T-helper 17 cell (primary cell): ENCODE measurements at regions not wholly inside any gene's neighbourhood (a gene's known extent, or its start where the extent isn't known, plus 50 kb on each side); places are given as distances from the start of the nearest gene placed in this dataset.
A peak's percentile ranks its signal among the peaks of the same experiment; 100 is the strongest.

Experiments
- ATAC-seq: fragments of 150-1000 bp; cut with Tn5 transposase; 2 replicates; pipeline ENCODE4 v1.10.0; 2021; ENCODE audit warnings: mild to moderate bottlenecking, moderate library complexity
- DNase-seq, 3 donors: peaks; one replicate each; pipeline versions ENCODE4 v3.0.0 to v3.0.0-alpha.2; 2020 to 2021
- H3K9me3 ChIP-seq: one replicate; pipeline ENCODE4 v1.7.0; 2013; ENCODE audit warnings: low read length, mild to moderate bottlenecking; ENCODE audit not compliant: control insufficient read depth, poor library complexity, severe bottlenecking
- H3K27ac Mint-ChIP-seq: one replicate; pipeline ENCODE4 v1.8.0; 2022; ENCODE audit warnings: mild to moderate bottlenecking, moderate library complexity, mixed read lengths
- H3K27me3 Mint-ChIP-seq: one replicate; pipeline ENCODE4 v1.8.0; 2022; ENCODE audit warnings: mixed read lengths
- H3K36me3 Mint-ChIP-seq: one replicate; pipeline ENCODE4 v1.8.0; 2022; ENCODE audit warnings: low read depth, mixed read lengths
- H3K4me1 Mint-ChIP-seq: one replicate; pipeline ENCODE4 v1.8.0; 2022; ENCODE audit warnings: mild to moderate bottlenecking, mixed read lengths
- H3K4me3 Mint-ChIP-seq: one replicate; pipeline ENCODE4 v1.8.0; 2022; ENCODE audit warnings: mild to moderate bottlenecking, moderate library complexity, mixed read lengths

DNA sequence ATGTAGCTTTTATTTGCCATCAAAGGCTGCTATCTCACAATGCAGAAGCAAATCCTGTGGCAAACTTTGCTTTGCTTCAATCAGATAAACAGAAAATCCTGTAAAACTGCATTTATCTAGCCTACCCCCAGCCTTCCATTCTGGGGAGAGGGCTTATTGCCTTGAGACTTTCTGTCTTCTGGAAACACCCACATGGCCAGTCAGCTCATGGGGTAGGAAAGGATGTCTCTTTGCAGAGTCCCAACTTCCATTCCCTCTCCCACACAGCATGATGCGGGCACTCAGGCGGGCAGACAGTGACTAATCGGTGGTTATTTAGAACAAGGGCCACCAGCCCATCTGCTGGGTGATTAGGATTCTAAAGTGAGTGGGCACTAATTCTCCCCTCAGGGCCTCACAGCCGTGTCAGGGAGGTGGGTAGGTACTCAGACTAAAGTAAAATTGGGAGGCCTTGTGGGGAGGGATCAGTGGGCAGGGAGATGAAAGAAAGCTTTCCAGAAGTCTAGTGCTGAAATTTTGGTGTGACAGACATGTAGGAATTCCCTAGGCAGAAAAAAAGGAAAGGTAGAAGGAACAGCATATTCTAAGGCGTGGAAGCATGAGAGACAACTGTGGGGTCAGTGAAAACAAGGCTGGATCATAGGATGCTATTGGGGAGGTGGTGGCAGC is 720.5 kb downstream of the VRK1 start:
- H3K36me3 Mint-ChIP-seq, result no peaks in the 10 kb centered on the region
- no peak for DNase-seq
- no peaks in the 10 kb centered on the region for H3K4me1 Mint-ChIP-seq
- H3K27ac Mint-ChIP-seq, result no peak overlapping the region
- no peaks in the 10 kb centered on the region for H3K27me3 Mint-ChIP-seq
- H3K9me3 ChIP-seq, result no peaks in the 10 kb centered on the region
- no peak overlapping the region for H3K4me3 Mint-ChIP-seq
- ATAC-seq, result no peak

DNA sequence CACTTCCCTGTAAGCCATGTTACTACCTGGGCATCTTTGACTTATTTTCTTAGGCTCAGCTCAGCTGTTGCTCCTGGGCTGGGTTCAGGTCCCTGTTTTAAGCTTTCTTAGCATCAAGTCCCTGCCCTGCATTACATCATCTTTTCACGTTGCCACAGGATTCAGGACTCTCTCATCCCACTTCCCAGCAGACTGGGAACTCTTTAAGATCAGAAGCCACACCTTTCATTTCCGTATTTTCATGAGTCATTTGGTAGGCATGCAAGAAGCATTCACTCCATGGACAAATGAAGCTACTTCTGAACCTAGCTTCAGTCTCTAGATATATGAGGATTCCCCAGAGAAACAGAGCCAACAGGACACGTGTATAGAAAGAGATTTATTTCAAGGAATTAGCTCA is 726.8 kb downstream of the VRK1 start:
- H3K4me1 Mint-ChIP-seq, result peaks cover 7% of the 10 kb centered on the region
- no peak for DNase-seq
- H3K27me3 Mint-ChIP-seq, result no peaks in the 10 kb centered on the region
- no peak overlapping the region for H3K27ac Mint-ChIP-seq
- peaks cover 3% of the 10 kb centered on the region for H3K36me3 Mint-ChIP-seq
- no peak overlapping the region for H3K4me3 Mint-ChIP-seq
- ATAC-seq, result no peak
- H3K9me3 ChIP-seq, result no peaks in the 10 kb centered on the region

DNA sequence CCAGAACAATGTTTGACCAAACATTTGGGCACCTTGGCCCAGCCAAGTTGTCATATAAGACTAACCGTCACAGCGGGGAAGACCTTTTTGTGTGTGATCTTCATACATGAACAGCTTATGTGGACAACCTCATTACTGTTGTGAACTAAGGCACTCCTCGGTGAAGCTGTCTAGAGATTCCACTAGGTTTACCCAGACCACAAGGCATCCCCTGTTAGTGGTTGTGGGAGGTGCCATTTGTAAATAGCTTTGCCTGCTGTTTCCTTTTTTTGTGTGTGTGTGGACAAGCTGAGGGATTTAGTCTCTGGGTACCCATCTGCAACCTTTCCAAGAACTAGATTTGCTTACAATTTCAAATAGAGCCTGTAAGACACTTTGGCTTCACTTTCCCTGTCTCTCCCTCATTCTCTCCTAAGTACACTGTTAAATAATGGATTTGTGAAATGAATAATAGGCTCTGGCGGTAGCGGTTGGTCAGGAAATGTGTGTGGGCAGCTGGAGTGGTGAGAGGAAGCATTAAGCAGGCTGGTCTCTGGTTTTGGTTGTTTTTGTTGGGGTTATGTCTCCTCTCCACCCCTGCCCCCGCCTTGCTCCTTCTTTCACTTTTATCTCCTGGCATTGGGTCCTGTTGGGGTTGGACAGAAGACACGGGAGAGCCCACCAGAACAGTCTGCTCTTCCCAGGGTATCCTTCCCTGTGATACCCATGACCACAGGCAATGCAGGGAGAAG is 727.6 kb downstream of the VRK1 start:
- peaks cover 7% of the 10 kb centered on the region for H3K4me1 Mint-ChIP-seq
- no peak overlapping the region for H3K27ac Mint-ChIP-seq
- DNase-seq (no peak), ATAC-seq (no peak)
- no peaks in the 10 kb centered on the region for H3K9me3 ChIP-seq
- peaks cover 3% of the 10 kb centered on the region for H3K36me3 Mint-ChIP-seq
- H3K27me3 Mint-ChIP-seq, result no peaks in the 10 kb centered on the region
- H3K4me3 Mint-ChIP-seq, result no peak overlapping the region

DNA sequence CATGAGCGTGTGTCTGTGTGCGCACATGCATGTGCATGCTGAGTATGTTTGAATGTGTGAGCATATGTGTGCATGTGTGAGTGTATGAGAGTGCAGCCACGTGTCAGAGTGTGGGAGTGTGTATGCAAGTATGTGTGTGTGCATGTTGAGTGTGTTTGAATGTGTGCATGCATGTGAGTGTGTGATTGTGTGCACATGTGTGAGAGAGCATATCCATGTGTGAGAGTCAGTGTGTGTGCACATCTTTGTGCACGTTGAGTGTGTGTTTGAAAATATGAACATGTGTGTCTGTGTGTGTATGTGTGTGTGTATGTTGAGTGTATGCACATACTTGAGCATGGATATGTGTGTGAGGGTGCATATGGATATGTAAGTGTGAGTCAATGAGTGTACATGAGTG is 730.8 kb downstream of the VRK1 start:
- Mint-ChIP-seq H3K4me1 (peaks cover 7% of the 10 kb centered on the region), H3K4me3 (no peak overlapping the region), H3K27me3 (no peaks in the 10 kb centered on the region), H3K36me3 (peaks cover 3% of the 10 kb centered on the region), H3K27ac (no peak overlapping the region)
- H3K9me3 ChIP-seq, result no peaks in the 10 kb centered on the region
- DNase-seq, result no peak
- no peak for ATAC-seq

DNA sequence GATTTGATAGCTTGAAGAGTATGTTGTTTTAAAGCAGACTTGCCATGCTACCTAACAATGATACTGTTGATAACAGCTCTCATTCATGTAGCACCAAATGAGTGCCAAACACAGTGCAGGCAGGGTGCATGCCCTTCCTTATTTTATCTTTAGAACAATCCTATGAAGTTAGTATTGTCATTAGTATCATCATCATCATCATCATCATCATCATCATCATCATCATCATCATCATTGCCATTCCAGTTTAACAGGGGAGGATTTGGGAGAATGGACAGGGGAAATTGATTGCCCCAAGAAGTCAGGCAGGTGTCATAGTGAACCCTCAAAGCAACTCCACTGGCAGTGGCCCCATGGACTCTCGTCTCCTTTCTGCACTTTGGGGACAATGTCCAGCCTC is 734.9 kb downstream of the VRK1 start:
- Mint-ChIP-seq H3K36me3 (no peaks in the 10 kb centered on the region), H3K27me3 (no peaks in the 10 kb centered on the region), H3K27ac (no peak overlapping the region), H3K4me1 (peaks cover 3% of the 10 kb centered on the region), H3K4me3 (no peak overlapping the region)
- ATAC-seq (no peak), DNase-seq (no peak)
- H3K9me3 ChIP-seq, result no peaks in the 10 kb centered on the region

DNA sequence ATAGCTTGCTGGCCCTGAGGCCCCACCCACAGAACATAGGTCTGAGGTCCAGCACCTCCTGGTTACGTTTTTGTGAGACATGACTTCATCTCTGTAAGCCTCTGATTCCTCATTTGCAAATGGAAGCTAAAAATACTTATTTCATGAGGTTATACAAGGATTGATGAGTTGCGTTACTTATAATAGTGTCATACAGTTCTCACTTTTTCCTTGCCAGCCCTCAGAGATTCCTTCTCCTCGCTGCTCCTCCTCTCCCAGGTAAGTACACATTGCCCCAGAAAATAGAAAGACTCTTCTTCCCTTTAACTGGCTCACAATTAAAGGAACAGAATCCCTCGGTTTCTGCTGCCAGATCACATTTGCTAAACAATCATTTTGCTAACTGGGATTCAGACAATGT is 739.2 kb downstream of the VRK1 start:
- Mint-ChIP-seq H3K36me3 (no peaks in the 10 kb centered on the region), H3K27ac (no peak overlapping the region), H3K27me3 (no peaks in the 10 kb centered on the region), H3K4me3 (no peak overlapping the region), H3K4me1 (peaks cover 4% of the 10 kb centered on the region)
- ATAC-seq (no peak), DNase-seq (no peak)
- no peaks in the 10 kb centered on the region for H3K9me3 ChIP-seq

DNA sequence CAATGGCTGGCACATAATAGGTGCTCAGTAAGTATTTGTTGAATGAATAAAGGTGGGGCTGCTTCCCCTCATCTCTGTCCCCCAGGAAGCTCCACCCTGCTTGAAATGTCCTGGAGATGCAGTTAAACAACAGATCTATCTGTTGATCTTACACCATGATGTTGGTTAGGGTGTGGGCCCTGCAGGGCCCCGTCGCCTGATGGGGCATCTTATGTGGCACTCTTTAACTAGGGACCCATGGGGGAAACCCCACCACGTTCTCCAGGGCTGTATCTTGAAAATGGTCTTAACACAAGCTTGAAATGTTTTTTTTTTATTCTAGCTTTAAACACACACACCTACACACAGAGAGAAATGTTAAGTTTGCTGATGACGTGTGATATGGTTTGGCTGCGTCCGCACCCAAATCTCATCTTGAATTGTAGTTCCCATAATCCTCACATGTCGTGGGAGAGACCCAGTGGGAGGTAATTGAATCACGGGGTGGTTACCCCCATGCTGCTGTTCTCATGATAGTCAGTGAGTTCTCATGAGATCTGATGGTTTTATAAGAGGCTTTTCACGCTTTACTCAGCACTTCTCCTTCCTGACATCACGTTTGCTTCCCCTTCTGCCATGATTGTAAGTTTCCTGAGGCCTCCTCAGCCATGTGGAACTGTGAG is 741.7 kb downstream of the VRK1 start:
- peak overlapping the region; percentile 47 for H3K27ac Mint-ChIP-seq
- ATAC-seq, result peak; percentile 16
- H3K36me3 Mint-ChIP-seq, result no peaks in the 10 kb centered on the region
- H3K4me1 Mint-ChIP-seq, result peaks cover 10% of the 10 kb centered on the region
- H3K27me3 Mint-ChIP-seq, result no peaks in the 10 kb centered on the region
- H3K4me3 Mint-ChIP-seq, result no peak overlapping the region
- no peaks in the 10 kb centered on the region for H3K9me3 ChIP-seq
- DNase-seq, result no peak

DNA sequence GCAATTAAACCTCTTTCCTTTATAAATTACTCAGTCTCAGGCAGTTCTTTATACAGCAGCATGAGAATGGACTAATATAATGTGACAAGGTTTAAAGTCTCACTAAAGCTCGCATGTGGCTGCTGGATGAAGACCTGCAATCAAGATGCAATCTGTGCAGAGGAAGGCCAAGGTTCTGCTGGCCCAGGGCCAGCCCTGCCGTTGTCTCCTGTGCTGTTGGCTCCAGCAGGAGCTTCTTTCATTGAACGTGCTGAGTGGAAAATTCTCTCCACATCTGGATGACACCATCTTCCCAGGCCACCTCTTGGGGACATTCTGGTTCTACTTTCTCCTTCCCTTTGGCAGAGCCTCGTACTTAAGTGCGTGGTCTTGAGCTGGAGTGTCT is 742.2 kb downstream of the VRK1 start:
- H3K9me3 ChIP-seq, result no peaks in the 10 kb centered on the region
- no peaks in the 10 kb centered on the region for H3K27me3 Mint-ChIP-seq
- no peak for ATAC-seq

DNA sequence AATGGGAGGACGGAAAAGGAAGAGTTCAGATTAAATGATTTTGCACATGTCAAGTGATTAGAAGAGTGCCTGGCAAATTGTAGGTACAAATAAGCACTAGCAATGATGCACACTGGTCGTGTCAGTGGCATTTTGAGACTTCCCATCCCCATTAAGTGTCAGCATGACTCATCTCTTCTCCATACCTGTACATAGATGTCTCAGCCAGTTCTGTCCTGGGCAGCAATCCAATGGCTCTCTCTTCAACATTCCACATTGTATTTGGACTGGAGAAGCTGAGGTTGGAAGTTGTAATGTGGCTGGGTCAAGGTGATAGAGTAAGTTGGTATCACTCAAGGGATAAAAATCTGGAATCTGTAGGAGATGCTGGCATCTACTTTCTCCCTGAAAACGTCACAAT is 742.7 kb downstream of the VRK1 start:
- Mint-ChIP-seq H3K36me3 (no peaks in the 10 kb centered on the region), H3K27me3 (no peaks in the 10 kb centered on the region), H3K27ac (no peak overlapping the region), H3K4me1 (peaks cover 15% of the 10 kb centered on the region), H3K4me3 (no peak overlapping the region)
- H3K9me3 ChIP-seq, result no peaks in the 10 kb centered on the region
- ATAC-seq (no peak), DNase-seq (no peak)

More for the DNA sequence above, 742.2 kb downstream of the VRK1 start:
- DNase-seq, result no peak
- Mint-ChIP-seq H3K4me1 (peaks cover 15% of the 10 kb centered on the region), H3K36me3 (no peaks in the 10 kb centered on the region), H3K4me3 (no peak overlapping the region), H3K27ac (peak overlapping the region; percentile 47)

DNA sequence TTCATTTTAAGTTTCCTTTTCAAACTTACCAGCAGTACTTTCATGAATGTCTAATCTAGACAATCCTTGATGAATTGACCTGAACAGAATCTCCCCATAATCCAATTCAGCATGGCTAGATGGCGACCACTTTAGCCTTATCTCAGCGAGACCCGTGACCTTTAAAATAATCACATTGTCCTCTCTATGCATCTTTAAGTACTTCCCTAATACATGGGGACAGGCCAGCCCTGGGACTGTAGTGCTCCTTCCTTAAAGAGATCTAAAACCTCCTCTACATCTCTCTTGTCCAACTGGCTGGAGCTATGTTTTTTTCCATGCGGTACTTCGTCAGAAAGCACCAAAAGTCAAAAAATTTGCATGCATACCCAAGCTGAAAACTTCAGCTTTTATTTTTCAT is 746.0 kb downstream of the VRK1 start:
- no peak for DNase-seq
- Mint-ChIP-seq H3K4me3 (no peak overlapping the region), H3K36me3 (no peaks in the 10 kb centered on the region), H3K27ac (no peak overlapping the region), H3K27me3 (no peaks in the 10 kb centered on the region), H3K4me1 (peaks cover 11% of the 10 kb centered on the region)
- no peak for ATAC-seq
- H3K9me3 ChIP-seq, result no peaks in the 10 kb centered on the region

DNA sequence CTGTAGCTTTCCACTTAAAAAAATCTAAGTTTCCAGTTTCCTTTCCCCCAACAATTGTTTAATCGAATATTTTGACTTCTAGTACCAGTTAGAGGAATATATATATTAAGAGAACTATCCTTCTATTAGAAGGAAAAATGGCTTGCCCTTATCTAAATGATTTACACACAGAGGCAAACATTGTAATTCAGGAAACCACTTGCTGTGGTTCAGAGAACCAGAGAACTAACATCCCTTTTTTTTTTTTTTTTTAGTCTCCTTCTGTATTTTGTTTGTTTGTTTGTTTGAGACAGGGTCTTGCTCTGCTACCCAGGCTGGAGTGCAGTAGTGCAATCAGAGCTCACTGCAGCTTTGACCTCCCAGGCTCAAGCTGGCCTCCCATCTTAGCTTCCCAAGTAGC is 746.6 kb downstream of the VRK1 start:
- H3K4me1 Mint-ChIP-seq, result peaks cover 11% of the 10 kb centered on the region
- DNase-seq, result no peak
- ATAC-seq, result no peak
- H3K27me3 Mint-ChIP-seq, result no peaks in the 10 kb centered on the region
- H3K4me3 Mint-ChIP-seq, result peak overlapping the region; percentile 12
- H3K36me3 Mint-ChIP-seq, result no peaks in the 10 kb centered on the region
- peak overlapping the region; percentile 82 for H3K27ac Mint-ChIP-seq
- H3K9me3 ChIP-seq, result no peaks in the 10 kb centered on the region

DNA sequence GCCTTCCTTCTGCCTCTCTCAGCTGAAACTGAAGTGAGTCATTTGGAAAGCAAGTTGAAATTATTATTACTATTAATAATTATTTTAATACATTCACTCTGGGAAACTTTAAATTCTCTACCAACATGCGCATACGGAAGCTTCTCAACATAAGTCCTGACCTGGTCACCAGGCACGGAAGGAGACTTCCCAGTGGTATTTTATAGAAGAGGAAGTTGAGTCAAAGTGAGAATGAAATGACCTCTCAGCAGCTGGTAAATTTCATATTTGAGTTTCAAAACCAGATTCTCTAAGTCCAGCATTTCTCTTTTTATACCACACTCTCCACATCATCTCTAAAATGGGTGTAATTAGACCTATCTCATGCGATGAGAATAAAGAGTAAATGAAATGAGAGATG is 747.4 kb downstream of the VRK1 start:
- ATAC-seq (no peak), DNase-seq (no peak)
- Mint-ChIP-seq H3K27ac (no peak overlapping the region), H3K36me3 (no peaks in the 10 kb centered on the region), H3K4me1 (peaks cover 11% of the 10 kb centered on the region), H3K27me3 (no peaks in the 10 kb centered on the region), H3K4me3 (no peak overlapping the region)
- H3K9me3 ChIP-seq, result no peaks in the 10 kb centered on the region

DNA sequence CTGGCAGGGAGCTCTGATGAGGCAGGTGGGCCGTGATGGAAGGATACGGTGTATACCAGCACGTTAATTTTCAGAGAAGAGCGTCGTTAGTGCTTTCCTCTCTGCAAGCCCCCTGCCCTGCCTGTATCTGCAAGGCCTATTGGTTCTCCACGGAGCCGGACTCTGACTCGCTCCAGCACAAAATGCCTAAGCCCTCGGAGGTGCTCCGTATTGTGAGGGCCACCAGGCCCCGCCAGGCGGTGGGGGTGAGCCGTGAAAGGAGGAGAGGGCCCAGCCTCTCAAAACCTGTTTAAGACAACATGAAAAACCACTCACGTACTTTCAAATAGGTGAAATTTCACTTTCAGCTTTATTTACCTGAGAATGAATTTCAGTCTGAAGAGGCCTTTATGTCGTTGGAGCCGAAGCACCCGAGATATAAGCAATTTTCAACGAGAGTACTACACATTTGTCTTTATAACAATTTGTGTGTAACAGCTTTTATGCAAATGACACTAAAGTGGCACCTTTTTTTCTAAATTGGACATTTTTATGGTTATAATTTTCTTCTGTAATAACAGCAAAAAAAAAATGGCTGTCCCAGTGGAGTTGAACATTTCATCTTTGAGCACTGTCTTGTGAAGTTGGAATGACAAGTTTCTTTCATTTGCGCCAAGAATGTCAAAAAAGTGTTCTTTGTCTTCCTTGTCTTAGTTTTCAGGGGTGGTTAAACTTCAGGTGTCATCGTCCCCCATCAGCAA is 749.5 kb downstream of the VRK1 start:
- Mint-ChIP-seq H3K27me3 (no peaks in the 10 kb centered on the region), H3K4me3 (no peak overlapping the region), H3K4me1 (peaks cover 14% of the 10 kb centered on the region), H3K27ac (no peak overlapping the region), H3K36me3 (no peaks in the 10 kb centered on the region)
- DNase-seq, result no peak
- ATAC-seq, result no peak
- H3K9me3 ChIP-seq, result no peaks in the 10 kb centered on the region
